Posterior vena cava (tissue), 2 donors: ENCODE measurements at regions not wholly inside any gene's neighbourhood (a gene's known extent, or its start where the extent isn't known, plus 50 kb on each side); places are given as distances from the start of the nearest gene placed in this dataset.

Experiments
- DNase-seq: peaks from one replicate; pipeline ENCODE4 v3.0.0-alpha.2; 2020; ENCODE audit warnings: low spot score
- intact Hi-C, 2 donors: fragments of 100-400 bp; cut with DNase I; formaldehyde crosslinking; loops; one replicate each; pipeline versions ENCODE4 v1.14.1 to v1.14.2; 2022 to 2023
- donor health status: DM: yes; HTN: yes; CAD: no.
- donor health status: DM: yes; HTN: yes; CAD: no.

DNA sequence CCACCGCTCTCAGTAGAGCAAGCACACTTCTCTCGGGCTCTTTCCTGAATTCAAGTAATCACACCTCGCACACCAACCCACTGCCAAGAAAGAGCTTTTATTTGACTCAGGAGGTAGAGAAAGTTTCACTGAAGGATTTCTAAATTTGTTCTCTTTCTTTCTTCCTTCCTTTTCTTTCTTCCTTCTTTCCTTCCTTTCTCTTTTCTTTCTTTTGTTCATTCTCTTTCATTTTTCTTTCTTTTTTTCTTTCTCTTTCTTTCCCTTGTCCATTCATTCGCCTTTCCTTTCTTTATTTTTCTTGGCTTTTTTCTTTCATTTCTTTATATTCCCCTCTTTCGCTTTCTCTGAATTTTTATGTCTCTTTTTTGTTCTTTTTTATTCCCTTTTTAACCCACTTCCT is 300.1 kb downstream of the ENC1 start:
- DNase-seq = no peak

DNA sequence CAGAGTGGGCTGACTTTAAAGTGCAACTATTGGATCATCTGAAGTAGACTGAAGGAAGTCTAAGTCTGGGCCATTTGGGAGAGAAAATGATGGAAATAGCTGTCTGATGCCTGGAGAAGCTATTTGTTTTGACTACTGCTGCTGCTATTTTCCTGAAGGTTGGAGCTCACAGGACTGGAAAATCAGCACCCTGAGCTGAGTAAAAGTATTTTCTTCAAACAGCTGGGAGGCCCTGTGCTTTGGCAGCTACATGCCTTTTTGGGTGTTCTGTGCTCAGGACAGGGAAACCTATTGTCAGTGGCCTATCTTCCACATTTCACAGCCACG is 302.6 kb downstream of the ENC1 start:
- no peak for DNase-seq
- intact Hi-C loops = no loop called here

More for the DNA sequence above, 300.1 kb downstream of the ENC1 start:
- intact Hi-C loops = no loop called here

DNA sequence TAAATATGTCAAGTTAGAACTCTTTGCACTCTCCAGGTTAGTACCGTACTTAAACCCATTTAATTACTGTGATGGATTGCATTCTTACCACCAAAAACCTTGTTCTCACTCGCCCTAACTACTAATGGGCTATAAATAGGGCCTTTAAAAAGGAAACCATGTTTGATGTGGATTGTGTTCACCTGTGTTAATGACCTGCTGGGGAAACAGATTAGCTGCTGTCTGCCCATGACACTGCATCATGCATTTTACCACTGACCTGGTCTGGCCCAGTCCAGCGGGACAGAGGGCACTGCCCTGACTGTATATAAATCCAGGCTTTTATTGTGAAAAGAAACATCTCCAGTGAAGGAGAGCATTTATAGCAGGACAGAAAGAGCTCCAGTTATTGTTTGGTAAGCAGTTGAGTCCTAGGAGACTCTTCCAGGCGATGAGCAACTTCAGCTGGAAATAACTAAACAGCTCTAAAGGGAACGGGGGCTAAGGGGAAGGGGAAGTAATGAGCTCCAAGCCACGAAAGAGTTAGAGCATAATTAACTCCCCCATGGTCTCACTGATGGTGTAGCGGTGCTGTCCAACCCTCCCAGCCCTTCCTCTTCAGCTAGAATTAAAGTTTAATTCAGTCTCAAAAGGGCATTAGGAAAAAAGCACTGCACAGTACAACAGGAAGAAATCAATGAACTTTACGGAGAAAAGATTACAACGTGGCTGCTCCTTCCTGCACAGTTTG is 303.1 kb downstream of the ENC1 start:
- DNase-seq = no peak
- intact Hi-C loops = no loop called here

GRCh38 chr5:74336297-74336696 is 304.2 kb downstream of the ENC1 start:
- DNase-seq = no peak
- intact Hi-C loops = no loop called here

DNA sequence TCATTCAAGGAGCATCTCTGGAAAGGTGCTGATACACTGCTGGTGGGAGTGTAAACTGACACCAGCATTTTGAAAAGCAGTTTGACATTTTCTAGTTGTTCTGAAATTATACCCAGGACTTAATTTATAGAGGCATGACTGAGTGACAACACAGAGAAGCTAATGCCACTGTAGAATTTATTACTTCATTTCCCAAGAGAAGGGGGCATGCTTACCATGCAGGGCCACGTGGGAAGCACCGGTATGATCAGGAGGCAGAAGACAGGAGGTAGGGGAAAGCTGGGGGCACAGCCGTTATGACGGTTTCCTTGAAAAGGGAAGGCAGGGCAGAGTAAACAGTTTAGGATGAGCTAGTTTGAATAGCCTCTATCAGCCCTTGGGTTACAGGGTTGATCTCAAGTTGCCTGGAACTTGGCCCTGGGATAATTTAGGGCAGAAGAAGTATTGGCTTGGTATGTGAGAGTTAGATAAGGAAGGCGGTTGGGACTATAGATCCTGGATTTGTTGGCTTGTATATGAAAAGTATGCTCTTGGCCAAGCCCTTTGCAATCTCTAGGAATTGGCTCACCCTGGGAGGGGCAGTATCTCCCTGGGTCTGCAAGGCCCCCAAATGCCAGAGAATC is 305.7 kb downstream of the ENC1 start:
- intact Hi-C loops = no loop called here
- no peak for DNase-seq

DNA sequence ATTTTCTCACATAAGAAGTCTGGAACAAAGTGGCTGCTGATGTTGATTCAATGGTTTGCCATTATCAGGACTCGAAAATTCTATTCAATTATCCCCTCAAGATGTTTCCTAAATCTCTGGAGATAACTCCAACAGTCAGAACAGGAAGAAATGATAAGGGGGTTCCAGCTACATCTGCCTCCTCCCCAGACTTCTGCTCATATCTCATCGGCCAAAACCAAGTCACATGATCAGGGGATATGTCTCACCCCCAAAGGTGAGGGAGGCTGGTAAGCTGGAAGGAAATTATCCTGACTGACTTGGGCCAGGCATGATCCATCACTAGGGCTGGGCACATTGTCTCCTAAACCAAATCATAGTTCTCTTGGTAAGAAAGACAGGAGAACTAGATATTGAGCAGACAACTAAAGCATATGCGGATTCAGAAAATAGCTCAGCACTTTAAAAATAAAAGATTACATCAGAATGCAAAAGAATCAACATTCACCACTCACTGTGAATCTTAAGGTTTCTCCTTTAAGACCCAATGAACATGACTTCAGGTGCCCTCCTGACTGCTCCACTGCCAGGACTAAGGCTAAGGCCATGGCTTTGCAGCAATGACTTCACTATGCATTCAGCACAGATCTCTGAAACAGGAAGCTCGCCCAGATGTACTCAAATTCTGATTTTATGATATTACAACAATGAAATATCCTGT is 306.3 kb downstream of the ENC1 start:
- DNase-seq = no peak
- intact Hi-C loops = no loop called here

GRCh38 chr5:74333430-74333829 is 307.1 kb downstream of the ENC1 start:
- intact Hi-C loops = no loop called here
- no peak for DNase-seq

GRCh38 chr5:74332682-74333081 is 307.8 kb downstream of the ENC1 start:
- intact Hi-C loops = no loop called here
- DNase-seq = no peak

- no peak for DNase-seq
- intact Hi-C loops = no loop called here
Measured at GRCh38 chr5:74332006-74332405, 308.5 kb downstream of the ENC1 start.

DNA sequence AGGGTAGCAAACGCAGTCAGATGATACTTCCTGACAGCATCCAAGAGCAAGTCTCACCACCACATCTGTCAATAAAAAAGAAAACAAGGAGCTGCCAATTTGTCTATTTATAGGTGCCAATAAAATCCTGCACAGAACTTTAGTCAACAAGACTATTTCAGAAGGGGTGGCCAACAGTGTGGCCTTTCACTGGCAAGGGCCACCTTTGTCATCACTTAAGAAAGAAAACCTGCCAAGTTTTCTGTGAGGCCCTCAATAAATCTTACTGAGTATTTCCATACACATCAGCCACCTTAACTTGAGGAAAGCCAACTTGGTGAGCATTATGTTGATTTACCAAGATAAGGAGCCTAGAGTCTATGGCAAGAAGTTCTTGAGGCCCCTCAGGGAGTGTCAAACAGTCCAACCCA is 312.3 kb downstream of the ENC1 start:
- intact Hi-C loops = no loop called here
- DNase-seq = no peak

DNA sequence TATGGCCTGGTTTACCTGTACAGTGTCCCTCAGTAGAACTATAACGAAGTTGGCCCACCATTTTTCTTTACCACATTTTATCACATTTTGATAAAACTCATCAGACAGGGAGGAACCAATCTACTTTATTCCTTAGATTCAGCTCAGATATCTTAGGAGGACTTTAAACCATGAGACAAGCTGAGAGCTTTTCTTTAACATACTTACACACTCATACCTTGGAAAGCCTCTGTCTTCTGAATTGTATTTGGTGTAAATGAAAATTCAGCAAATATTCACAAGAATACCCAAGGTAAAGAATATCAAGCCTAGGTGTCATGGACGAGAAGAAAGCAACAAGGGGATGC is 313.2 kb downstream of the ENC1 start:
- no peak for DNase-seq
- intact Hi-C loops = no loop called here

GRCh38 chr5:74326571-74327338 is 313.8 kb downstream of the ENC1 start:
- no peak for DNase-seq
- intact Hi-C loops = no loop called here

DNA sequence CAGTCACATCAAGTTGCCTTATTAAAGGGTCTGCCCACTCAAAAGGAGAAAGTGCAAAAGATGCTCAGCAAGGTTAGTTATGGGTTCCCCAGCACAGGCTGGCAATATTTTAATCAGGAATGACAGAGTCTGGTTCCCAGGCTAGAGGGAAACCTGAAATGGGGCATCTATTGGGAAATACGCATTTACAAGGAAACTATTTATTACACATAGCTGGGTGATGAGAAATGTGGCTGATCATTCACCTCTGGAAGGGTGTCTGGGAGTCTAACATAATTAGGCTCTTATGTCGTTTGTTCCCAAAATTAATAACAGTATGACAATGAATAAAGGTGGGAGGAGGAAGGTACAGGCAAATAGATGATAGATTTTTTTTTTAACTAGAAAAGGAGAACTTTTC is 314.7 kb downstream of the ENC1 start:
- no peak for DNase-seq
- intact Hi-C loops = no loop called here

GRCh38 chr5:74324556-74324955 is 316.0 kb downstream of the ENC1 start:
- intact Hi-C loops = no loop called here
- no peak for DNase-seq

- DNase-seq = no peak
- intact Hi-C loops = no loop called here
Measured at GRCh38 chr5:74322944-74323343, 317.6 kb downstream of the ENC1 start.

- DNase-seq = no peak
- intact Hi-C loops = no loop called here
Measured at GRCh38 chr5:74322191-74322590, 318.3 kb downstream of the ENC1 start.

DNA sequence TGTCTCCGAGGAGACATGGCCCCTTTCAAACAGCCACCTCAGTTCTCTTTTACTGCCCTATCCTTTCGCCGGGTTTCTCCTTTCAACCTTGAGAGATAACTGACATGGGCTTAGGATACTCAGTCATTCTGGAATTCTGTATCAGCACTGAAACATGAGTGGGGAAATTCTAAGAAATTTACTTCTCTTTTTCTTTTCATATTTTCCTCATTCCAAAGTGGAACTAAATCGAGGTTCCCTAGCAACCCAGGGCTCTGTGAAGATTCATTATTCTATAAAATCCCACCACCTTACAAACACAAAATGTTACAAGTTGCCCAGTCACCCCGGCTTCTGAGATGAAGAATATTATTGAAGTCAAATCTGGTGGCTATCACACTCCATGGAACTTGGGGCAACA is 319.2 kb downstream of the ENC1 start:
- intact Hi-C loops = no loop called here
- DNase-seq = no peak

DNA sequence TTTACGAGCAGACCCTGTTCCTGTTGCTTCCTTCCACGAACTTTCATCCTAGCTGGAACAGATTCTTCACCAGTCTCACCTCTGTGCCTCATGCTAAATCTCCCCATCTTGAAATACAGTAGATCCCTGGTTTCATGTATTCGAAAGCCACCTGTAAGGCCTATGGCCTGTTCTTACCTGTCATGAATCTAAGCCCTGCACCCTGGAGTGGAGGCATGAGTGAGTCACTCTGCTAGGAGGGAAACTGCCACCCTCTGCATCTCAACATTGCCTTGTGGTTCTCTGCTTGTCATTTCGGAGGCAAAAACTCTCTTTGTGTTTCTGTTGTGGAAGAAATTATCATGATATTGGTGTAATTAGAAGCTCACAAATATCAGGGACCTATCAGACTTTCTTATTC is 320.0 kb downstream of the ENC1 start:
- no peak for DNase-seq
- intact Hi-C loops = no loop called here

DNA sequence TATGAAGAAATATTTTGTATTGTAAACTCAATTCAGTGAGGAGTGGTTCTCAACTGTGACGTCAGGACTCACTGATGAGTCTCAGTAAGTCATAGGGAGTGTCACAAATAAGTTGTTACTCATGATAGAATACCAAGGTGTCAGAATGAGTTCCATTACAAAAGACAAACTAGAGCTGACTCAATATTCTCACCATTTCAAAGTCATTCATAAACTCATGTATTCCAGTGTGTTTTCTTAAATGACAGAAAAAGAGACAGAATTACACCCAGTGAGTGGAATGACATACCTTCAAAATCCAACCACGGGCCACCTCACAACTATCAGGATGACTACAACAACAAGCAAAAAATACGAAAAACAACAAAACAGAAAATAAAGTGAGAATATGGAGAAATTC is 321.5 kb downstream of the ENC1 start:
- no peak for DNase-seq
- intact Hi-C loops = loop anchor here in 1 of 2 donors (5.0 kb wide), 1 partner anchor 758 kb away; no protein-coding TSS in a partner anchor

- intact Hi-C loops = loop anchor here in 1 of 2 donors (5.0 kb wide), 1 partner anchor 761 kb away; no protein-coding TSS in a partner anchor
- peak; percentile 84 for DNase-seq
Measured at GRCh38 chr5:74316064-74316603, 324.4 kb downstream of the ENC1 start.
